Right atrium auricular region (tissue), 2 donors: ENCODE measurements at regions not wholly inside any gene's neighbourhood (a gene's known extent, or its start where the extent isn't known, plus 50 kb on each side); places are given as distances from the start of the nearest gene placed in this dataset.
A peak's percentile ranks its signal among the peaks of the same experiment; 100 is the strongest.
"Not testable (repeated sequence)": the region's sequence is repeated elsewhere in the genome, so short reads cannot be mapped to it uniquely, and the experiment has no call there.

ENCODE experiments used
- DNase-seq: peaks from one replicate; pipeline ENCODE4 v3.0.0-alpha.2; 2019; ENCODE audit warnings: low spot score
- H3K27ac ChIP-seq, 2 donors: fragments of 200-600 bp; sonication (generic); 1 replicate in 1 of 2; 2 replicates in 1 of 2; pipeline ENCODE4 v1.5.1; 2016 to 2019
- H3K27me3 ChIP-seq, 2 donors: fragments of 200-600 bp; sonication (generic); one replicate each; pipeline versions ENCODE4 v1.5.1 to v1.6.0; 2017 to 2019
- H3K36me3 ChIP-seq: fragments of 200-600 bp; sonication (generic); one replicate; pipeline ENCODE4 v1.5.1; 2016
- H3K4me1 ChIP-seq, 2 donors: fragments of 200-600 bp; sonication (generic); one replicate each; pipeline versions ENCODE4 v1.5.1 to v1.6.0; 2017 to 2019
- H3K4me3 ChIP-seq, 2 donors: fragments of 200-600 bp; sonication (generic); 1 replicate in 1 of 2; 2 replicates in 1 of 2; pipeline ENCODE4 v1.5.1; 2017 to 2019; ENCODE audit warnings: mild to moderate bottlenecking in 1 of 2, moderate library complexity in 1 of 2
- H3K9me3 ChIP-seq, 2 donors: fragments of 200-600 bp; sonication (generic); one replicate each; pipeline ENCODE4 v1.5.1; 2019
- TF ChIP-seq, protein P1 (sequence below), 2 donors: fragments of 200-600 bp; sonication (generic); IDR thresholded peaks; one replicate each; pipeline ENCODE4 v1.5.1; 2019; ENCODE audit warnings: antibody characterized with exemption in 2 of 2

DNA sequence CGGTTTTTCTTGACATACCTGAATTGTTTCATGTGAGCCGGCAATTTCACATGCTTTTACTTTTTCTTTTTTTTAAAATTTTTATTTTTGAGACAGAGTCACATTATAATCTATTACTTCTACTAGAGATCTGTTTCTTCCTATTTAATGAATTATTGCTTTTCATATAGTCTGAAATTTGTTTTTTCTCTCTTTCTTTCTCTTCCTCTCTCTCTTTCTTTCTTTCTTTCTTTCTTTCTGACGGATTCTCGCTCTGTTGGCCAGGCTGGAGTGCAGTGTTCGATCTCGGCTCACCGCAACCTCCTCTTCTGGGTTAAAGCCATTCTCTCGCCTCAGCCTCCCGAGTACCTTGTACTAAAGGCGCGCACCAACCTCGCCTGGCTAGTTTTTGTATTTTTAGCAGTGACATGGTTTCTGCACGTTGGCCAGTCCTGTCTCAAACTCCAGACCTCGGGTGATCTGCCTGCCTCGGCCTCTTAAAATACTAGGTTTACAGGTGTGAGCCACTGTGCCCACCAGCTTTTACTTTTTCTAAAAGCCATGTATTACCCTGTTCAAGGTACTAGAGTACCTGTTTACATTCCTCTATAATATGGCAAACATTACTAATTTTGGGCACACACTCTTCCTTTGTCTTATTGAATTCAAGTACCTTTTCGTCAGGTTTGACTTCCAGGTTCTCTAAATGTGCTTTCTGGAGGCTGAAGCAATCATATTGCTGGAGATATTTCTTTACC, 86.5 kb upstream of the RHOU start:
- DNase-seq, result no peak
- Histone ChIP-seq H3K36me3 (no peaks in the 10 kb centered on the region), H3K9me3 (no peaks in the 10 kb centered on the region), H3K27ac (no peak overlapping the region), H3K4me3 (peak overlapping the region in 1 of 2 donors; percentile 48), H3K4me1 (peaks cover 0 to 19% of the 10 kb centered on the region in 2 donors), H3K27me3 (peaks cover 0 to 7% of the 10 kb centered on the region in 2 donors)
- TF ChIP-seq, protein P1, sequence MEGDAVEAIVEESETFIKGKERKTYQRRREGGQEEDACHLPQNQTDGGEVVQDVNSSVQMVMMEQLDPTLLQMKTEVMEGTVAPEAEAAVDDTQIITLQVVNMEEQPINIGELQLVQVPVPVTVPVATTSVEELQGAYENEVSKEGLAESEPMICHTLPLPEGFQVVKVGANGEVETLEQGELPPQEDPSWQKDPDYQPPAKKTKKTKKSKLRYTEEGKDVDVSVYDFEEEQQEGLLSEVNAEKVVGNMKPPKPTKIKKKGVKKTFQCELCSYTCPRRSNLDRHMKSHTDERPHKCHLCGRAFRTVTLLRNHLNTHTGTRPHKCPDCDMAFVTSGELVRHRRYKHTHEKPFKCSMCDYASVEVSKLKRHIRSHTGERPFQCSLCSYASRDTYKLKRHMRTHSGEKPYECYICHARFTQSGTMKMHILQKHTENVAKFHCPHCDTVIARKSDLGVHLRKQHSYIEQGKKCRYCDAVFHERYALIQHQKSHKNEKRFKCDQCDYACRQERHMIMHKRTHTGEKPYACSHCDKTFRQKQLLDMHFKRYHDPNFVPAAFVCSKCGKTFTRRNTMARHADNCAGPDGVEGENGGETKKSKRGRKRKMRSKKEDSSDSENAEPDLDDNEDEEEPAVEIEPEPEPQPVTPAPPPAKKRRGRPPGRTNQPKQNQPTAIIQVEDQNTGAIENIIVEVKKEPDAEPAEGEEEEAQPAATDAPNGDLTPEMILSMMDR (IDR thresholded peaks at IDR 0.05), result no peak

DNA sequence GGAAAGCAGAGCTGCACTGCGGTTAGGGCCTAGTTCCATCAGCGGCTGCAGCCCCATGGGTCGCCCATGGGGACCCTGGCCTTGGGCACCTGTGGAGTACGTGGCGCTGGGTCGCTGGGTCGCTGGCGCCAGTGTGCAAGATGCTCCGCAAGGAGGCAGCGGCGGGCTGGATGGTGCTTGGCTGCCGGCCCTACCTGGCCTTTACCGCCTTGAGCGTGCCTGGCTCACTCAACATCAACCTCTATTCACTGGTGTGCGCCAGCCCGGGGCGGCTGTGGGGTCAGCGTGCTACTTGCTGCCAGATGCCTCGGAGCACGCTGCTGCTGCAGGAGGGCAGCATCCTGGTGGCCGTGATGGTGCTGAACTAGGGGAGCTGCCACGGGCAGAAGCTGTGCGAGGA, 85.1 kb upstream of the RHOU start:
- TF ChIP-seq, protein P1 (IDR thresholded peaks at IDR 0.05), result no peak
- Histone ChIP-seq H3K4me3 (no peak overlapping the region), H3K27ac (no peak overlapping the region), H3K4me1 (peaks cover 0 to 19% of the 10 kb centered on the region in 2 donors), H3K36me3 (no peaks in the 10 kb centered on the region), H3K9me3 (no peaks in the 10 kb centered on the region), H3K27me3 (peaks cover 0 to 7% of the 10 kb centered on the region in 2 donors)
- no peak for DNase-seq

DNA sequence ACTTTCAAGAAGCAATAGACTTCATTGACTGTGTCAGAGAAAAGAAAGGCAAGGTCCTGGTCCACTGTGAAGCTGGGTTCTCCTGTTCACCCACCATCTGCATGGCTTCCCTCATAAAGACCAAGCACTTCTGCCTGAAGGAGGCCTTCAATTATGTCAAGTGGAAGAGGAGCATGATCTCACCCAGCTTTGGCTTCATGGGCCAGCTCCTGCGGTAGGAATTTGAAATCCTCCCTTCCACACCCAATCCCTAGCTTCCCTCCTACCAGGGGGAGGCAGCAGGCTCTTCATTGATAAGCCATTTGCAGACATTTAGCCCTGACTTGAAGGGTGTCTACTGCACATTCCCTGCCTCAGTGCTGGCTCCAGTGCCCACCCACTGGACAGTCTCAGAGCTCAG, 84.3 kb upstream of the RHOU start:
- TF ChIP-seq, protein P1 (IDR thresholded peaks at IDR 0.05), result no peak
- DNase-seq, result no peak
- H3K4me1 ChIP-seq, result peaks cover 0 to 19% of the 10 kb centered on the region in 2 donors

DNA sequence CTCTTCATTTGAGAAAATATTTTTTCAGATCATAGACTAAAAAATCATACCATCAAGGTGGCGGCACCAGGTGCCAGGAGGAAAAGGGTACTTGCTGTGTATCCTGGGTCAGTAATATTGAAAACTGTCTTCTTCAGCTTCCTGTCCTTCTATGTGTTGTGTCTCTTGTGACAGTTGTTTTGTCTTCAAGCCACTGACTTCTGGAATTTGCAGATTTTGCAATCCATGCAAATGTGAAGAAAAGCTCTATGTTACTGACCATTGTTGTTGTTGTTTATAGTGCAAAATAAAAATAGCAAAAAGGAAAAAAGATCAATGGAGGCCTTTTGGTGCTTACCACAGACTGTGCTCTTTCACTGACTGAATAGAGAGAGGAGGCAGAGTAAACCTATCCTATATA, 83.2 kb upstream of the RHOU start:
- no peak overlapping the region for H3K4me3 ChIP-seq
- DNase-seq, result no peak
- H3K4me1 ChIP-seq, result peaks cover 0 to 15% of the 10 kb centered on the region in 2 donors
- TF ChIP-seq, protein P1 (IDR thresholded peaks at IDR 0.05), result no peak
- no peaks in the 10 kb centered on the region for H3K36me3 ChIP-seq
- H3K9me3 ChIP-seq, result no peaks in the 10 kb centered on the region
- H3K27ac ChIP-seq, result no peak overlapping the region
- peaks cover 0 to 7% of the 10 kb centered on the region in 2 donors for H3K27me3 ChIP-seq

More for the DNA sequence above, 84.3 kb upstream of the RHOU start:
- Histone ChIP-seq H3K9me3 (no peaks in the 10 kb centered on the region), H3K27ac (no peak overlapping the region), H3K27me3 (peaks cover 0 to 7% of the 10 kb centered on the region in 2 donors), H3K4me3 (no peak overlapping the region), H3K36me3 (no peaks in the 10 kb centered on the region)

DNA sequence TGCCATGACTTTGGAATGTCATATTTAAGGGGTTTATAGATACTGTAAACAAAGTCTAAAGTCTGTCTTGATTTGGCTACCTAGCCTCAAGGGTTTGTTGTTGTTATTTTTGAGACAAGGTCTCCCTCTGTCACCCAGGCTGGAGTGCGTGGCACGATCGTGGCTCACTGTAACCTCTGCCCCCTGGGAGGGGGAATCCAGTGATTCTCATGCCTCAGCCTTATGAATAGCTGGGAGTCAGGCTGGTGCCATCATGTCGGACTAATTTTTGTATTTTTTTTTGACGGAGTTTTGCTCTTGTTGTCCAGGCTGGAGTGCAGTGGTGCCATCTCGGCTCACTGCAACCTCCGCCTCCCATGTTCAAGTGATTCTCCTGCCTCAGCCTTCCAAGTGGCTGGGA, 82.2 kb upstream of the RHOU start:
- H3K27me3 ChIP-seq, H3K4me1 ChIP-seq, H3K4me3 ChIP-seq, H3K9me3 ChIP-seq, H3K36me3 ChIP-seq, H3K27ac ChIP-seq, DNase-seq: not testable (repeated sequence)

DNA sequence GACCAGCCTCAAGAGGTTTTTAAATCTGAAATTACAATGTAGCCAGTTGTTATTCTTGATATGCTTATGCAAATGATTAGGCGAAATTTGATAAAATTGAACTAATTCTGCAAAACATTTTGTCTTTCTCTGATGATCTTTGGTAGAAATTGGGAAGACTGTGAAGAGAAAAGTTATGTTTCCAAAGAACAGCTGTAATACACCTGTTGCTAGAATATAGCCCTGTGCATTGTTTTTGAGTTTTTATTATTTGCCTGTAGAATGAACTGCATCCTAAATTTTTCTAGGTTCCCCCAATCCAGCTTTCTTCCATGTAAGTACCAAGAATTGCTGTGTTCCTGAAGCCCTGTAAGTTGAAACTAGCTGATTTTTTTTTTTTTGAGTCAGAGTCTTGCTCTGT, 81.5 kb upstream of the RHOU start:
- no peak overlapping the region for H3K27ac ChIP-seq
- peaks cover 0 to 7% of the 10 kb centered on the region in 2 donors for H3K27me3 ChIP-seq
- H3K9me3 ChIP-seq, result no peaks in the 10 kb centered on the region
- TF ChIP-seq, protein P1 (IDR thresholded peaks at IDR 0.05), result no peak
- no peaks in the 10 kb centered on the region for H3K36me3 ChIP-seq
- no peak for DNase-seq
- H3K4me3 ChIP-seq, result no peak overlapping the region
- no peaks in the 10 kb centered on the region for H3K4me1 ChIP-seq
